Panc1 (cell line): ENCODE measurements at regions not wholly inside any gene's neighbourhood (a gene's known extent, or its start where the extent isn't known, plus 50 kb on each side); places are given as distances from the start of the nearest gene placed in this dataset.

ENCODE experiments used
- ATAC-seq: fragments of 200-7000 bp; cut with Tn5 transposase; 2 replicates; pipeline ENCODE4 v1.9.1; 2020; ENCODE audit warnings: mild to moderate bottlenecking, moderate library complexity
- BruUV-seq: library from RNA; stranded (reverse); fragments of 400-500 nt; replicated peaks from 2 replicates; lab custom pipeline; 2021; lab: Mats Ljungman, UMichigan
- CTCF ChIA-PET: fragments of 300-600 bp; sonication (Branson Sonifier 250); formaldehyde crosslinking; loops from one replicate; lab custom pipeline; 2022; ENCODE audit warnings: antibody characterized with exemption; lab: Charles Lee
- POLR2A ChIA-PET: fragments of 300-600 bp; sonication (Branson Sonifier 250); formaldehyde crosslinking; loops from one replicate; lab custom pipeline; 2022; ENCODE audit warnings: antibody characterized with exemption; lab: Charles Lee
- DNase-seq: peaks from one replicate; pipeline ENCODE4 v3.0.0-alpha.2; 2010; ENCODE audit warnings: low read depth, low spot score
- H3K27ac ChIP-seq: 2 replicates; pipeline ENCODE4 v1.5.1; 2011; ENCODE audit warnings: mild to moderate bottlenecking, low read length, inconsistent platforms
- H3K27me3 ChIP-seq: fragments of 200-500 bp; sonication (Bioruptor generic); 2 replicates; pipeline ENCODE4 v1.6.0; 2014; ENCODE audit warnings: low read length, inconsistent platforms; ENCODE audit not compliant: control insufficient read depth, insufficient read depth
- H3K36me3 ChIP-seq: fragments of 200-500 bp; sonication (Bioruptor generic); 2 replicates; pipeline ENCODE4 v1.5.1; 2014; ENCODE audit warnings: inconsistent platforms, mild to moderate bottlenecking, low read length, moderate library complexity; ENCODE audit not compliant: control insufficient read depth, insufficient read depth
- H3K4me1 ChIP-seq: 2 replicates; pipeline ENCODE4 v1.5.1; 2011; ENCODE audit warnings: inconsistent platforms, mild to moderate bottlenecking, low read length, moderate library complexity; ENCODE audit not compliant: control insufficient read depth, insufficient read depth
- H3K4me3 ChIP-seq, 2 experiments: 2 replicates each; pipeline ENCODE4 v1.5.1; 2011 to 2012; ENCODE audit warnings: low read depth in 2 of 2, low read length in 2 of 2, mild to moderate bottlenecking in 2 of 2, inconsistent platforms in 1 of 2, moderate library complexity in 1 of 2
- H3K9me3 ChIP-seq: fragments of 200-500 bp; sonication (Bioruptor generic); 2 replicates; pipeline ENCODE4 v1.5.1; 2014; ENCODE audit warnings: low read depth, mild to moderate bottlenecking, inconsistent platforms, low read length, moderate library complexity; ENCODE audit not compliant: control insufficient read depth, insufficient read depth
- CTCF ChIP-seq: fragments of 450-650 bp; IDR thresholded peaks from 2 replicates; pipeline ENCODE4 v1.5.1; 2017; ENCODE audit warnings: mild to moderate bottlenecking
- POLR2AphosphoS5 ChIP-seq: IDR thresholded peaks from 2 replicates; pipeline ENCODE4 v1.6.1; 2012; ENCODE audit warnings: mild to moderate bottlenecking, low read depth, low read length, moderate library complexity
- REST ChIP-seq, 2 experiments: IDR thresholded peaks; 2 replicates each; pipeline ENCODE4 v1.6.1; 2011 to 2012; ENCODE audit warnings: low read depth in 2 of 2, control low read depth in 1 of 2, low read length in 1 of 2, mild to moderate bottlenecking in 1 of 2, moderate library complexity in 1 of 2; ENCODE audit not compliant: insufficient read depth in 1 of 2
- SIN3A ChIP-seq: IDR thresholded peaks from 2 replicates; pipeline ENCODE4 v1.6.1; 2012; ENCODE audit warnings: low read depth, mild to moderate bottlenecking, low read length, moderate library complexity, borderline replicate concordance; ENCODE audit not compliant: insufficient read depth
- TCF7L2 ChIP-seq: IDR thresholded peaks from 2 replicates; pipeline ENCODE4 v1.6.1; 2011; ENCODE audit warnings: mild to moderate bottlenecking, low read depth, low read length, inconsistent platforms
- in situ Hi-C: cut with HindIII; loops from 2 replicates; pipeline ENCODE4 v1.10.0; 2016; ENCODE audit warnings: low sequenced_read_pairs, low pct_unique_long_range_greater_than_20kb
- intact Hi-C: fragments of 100-400 bp; cut with micrococcal nuclease; formaldehyde crosslinking; loops from one replicate; pipeline ENCODE4 v1.10.0; 2022; ENCODE audit not compliant: unreplicated experiment

GRCh38 chr1:189226779-189227178 lies 1250.9 kb downstream of the BRINP3 start:
- in situ Hi-C loops (no loop called here), intact Hi-C loops (no loop called here)
- no peak for TF ChIP-seq SIN3A
- no peak for TF ChIP-seq REST (IDR thresholded peaks at IDR 0.05; ENCODE audit: insufficient read depth in 1 of 2, low read depth in 2 of 2, low read length in 1 of 2)
- Histone ChIP-seq H3K9me3 (no peaks in the 10 kb centered on the region), H3K27ac (no peak overlapping the region), H3K4me1 (no peaks in the 10 kb centered on the region), H3K27me3 (no peaks in the 10 kb centered on the region), H3K36me3 (no peaks in the 10 kb centered on the region), H3K4me3 (no peak overlapping the region)
- DNase-seq (no peak), ATAC-seq (no peak)
- no TSS peak for BruUV-seq
- ChIA-PET POLR2A (no interaction called here), CTCF (no interaction called here)

GRCh38 chr1:189237008-189237407 lies 1240.7 kb downstream of the BRINP3 start:
- Histone ChIP-seq H3K4me3 (no peak overlapping the region), H3K4me1 (no peaks in the 10 kb centered on the region), H3K27me3 (no peaks in the 10 kb centered on the region), H3K27ac (no peak overlapping the region), H3K9me3 (no peaks in the 10 kb centered on the region), H3K36me3 (no peaks in the 10 kb centered on the region)
- ChIA-PET CTCF (no interaction called here), POLR2A (no interaction called here)
- no peak for TF ChIP-seq CTCF
- TF ChIP-seq POLR2AphosphoS5 = no peak
- no peak for TF ChIP-seq SIN3A
- no peak for TF ChIP-seq TCF7L2
- TF ChIP-seq REST (IDR thresholded peaks at IDR 0.05; ENCODE audit: insufficient read depth in 1 of 2, low read depth in 2 of 2, low read length in 1 of 2) = no peak
- in situ Hi-C loops = no loop called here
- no TSS peak for BruUV-seq
- ATAC-seq = no peak
- no peak for DNase-seq
- intact Hi-C loops = no loop called here
